Esophagus (tissue), 2 donors: ENCODE measurements at regions not wholly inside any gene's neighbourhood (a gene's known extent, or its start where the extent isn't known, plus 50 kb on each side); places are given as distances from the start of the nearest gene placed in this dataset.

Experiments
- H3K27ac ChIP-seq, 2 donors: one replicate each; pipeline ENCODE4 v1.5.1; 2013; ENCODE audit warnings: low read depth in 2 of 2, mild to moderate bottlenecking in 2 of 2, inconsistent platforms in 1 of 2, low read length in 1 of 2, moderate library complexity in 1 of 2
- H3K27me3 ChIP-seq, 2 donors: one replicate each; pipeline ENCODE4 v1.6.1; 2013; ENCODE audit warnings: low read length in 2 of 2, control low read depth in 1 of 2, mild to moderate bottlenecking in 1 of 2; ENCODE audit not compliant: insufficient read depth in 2 of 2, control insufficient read depth in 1 of 2
- H3K36me3 ChIP-seq, 2 donors: one replicate each; pipeline ENCODE4 v1.6.1; 2013; ENCODE audit warnings: low read length in 1 of 2; ENCODE audit not compliant: control insufficient read depth in 2 of 2, insufficient read depth in 2 of 2
- H3K4me1 ChIP-seq, 2 donors: one replicate each; pipeline ENCODE4 v1.6.1; 2013; ENCODE audit warnings: low read length in 1 of 2; ENCODE audit not compliant: control insufficient read depth in 2 of 2, insufficient read depth in 2 of 2
- H3K4me3 ChIP-seq, 2 donors: one replicate each; pipeline ENCODE4 v1.5.1; 2013; ENCODE audit warnings: low read length in 2 of 2, mild to moderate bottlenecking in 2 of 2, low read depth in 1 of 2, moderate library complexity in 1 of 2
- H3K9me3 ChIP-seq, 2 donors: one replicate each; pipeline ENCODE4 v1.6.1; 2013; ENCODE audit warnings: mild to moderate bottlenecking in 2 of 2, low read depth in 1 of 2, low read length in 1 of 2, moderate library complexity in 1 of 2; ENCODE audit not compliant: control insufficient read depth in 2 of 2, insufficient read depth in 1 of 2
- WGBS, 2 donors: extraction: QIAGEN DNeasy Blood & Tissue Kit; methylation state at CpG; one replicate each; pipeline ENCODE4 v1.1.7; 2013; 5-methylcytosine and 5-hydroxymethylcytosine counted together
- donor health status: healthy with polysubstance abuse.
- donor health status: Bipolar disorder and iron deficiency.

GRCh38 chr16:73161977-73162376 is 114.0 kb upstream of the ZFHX3 start:
- H3K36me3 ChIP-seq: no peaks in the 10 kb centered on the region
- no peak overlapping the region for H3K4me3 ChIP-seq
- WGBS, 2 donors: 87 to 93% methylated on average over 4 of the region's 4 CpGs
- no peak overlapping the region for H3K27ac ChIP-seq
- H3K4me1 ChIP-seq: no peaks in the 10 kb centered on the region
- no peaks in the 10 kb centered on the region for H3K27me3 ChIP-seq
- H3K9me3 ChIP-seq: peaks cover 0 to 2% of the 10 kb centered on the region in 2 donors

GRCh38 chr16:73159296-73159695 is 111.4 kb upstream of the ZFHX3 start:
- Histone ChIP-seq H3K4me1 (no peaks in the 10 kb centered on the region), H3K9me3 (peaks cover 0 to 2% of the 10 kb centered on the region in 2 donors), H3K36me3 (no peaks in the 10 kb centered on the region), H3K4me3 (no peak overlapping the region), H3K27me3 (no peaks in the 10 kb centered on the region), H3K27ac (no peak overlapping the region)
- WGBS, 2 donors: 90 to 91% methylated on average over 5 of the region's 5 CpGs

GRCh38 chr16:73157861-73158260 is 109.9 kb upstream of the ZFHX3 start:
- Histone ChIP-seq H3K9me3 (peaks cover 0 to 2% of the 10 kb centered on the region in 2 donors), H3K4me1 (no peaks in the 10 kb centered on the region), H3K27ac (no peak overlapping the region), H3K36me3 (no peaks in the 10 kb centered on the region), H3K27me3 (no peaks in the 10 kb centered on the region), H3K4me3 (no peak overlapping the region)
- WGBS, 2 donors: 56 to 57% methylated on average over 3 of the region's 3 CpGs

GRCh38 chr16:73154063-73154870 is 106.3 kb upstream of the ZFHX3 start:
- Histone ChIP-seq H3K9me3 (peaks cover 0 to under 1% of the 10 kb centered on the region in 2 donors), H3K27ac (no peak overlapping the region), H3K27me3 (no peaks in the 10 kb centered on the region), H3K4me3 (no peak overlapping the region), H3K36me3 (no peaks in the 10 kb centered on the region), H3K4me1 (no peaks in the 10 kb centered on the region)
- 70 to 76% methylated on average over 10 of the region's 10 CpGs for WGBS, 2 donors

GRCh38 chr16:73152386-73153125 is 104.6 kb upstream of the ZFHX3 start:
- no peaks in the 10 kb centered on the region for H3K9me3 ChIP-seq
- H3K27ac ChIP-seq: no peak overlapping the region
- H3K27me3 ChIP-seq: no peaks in the 10 kb centered on the region

GRCh38 chr16:73151941-73152340 is 104.0 kb upstream of the ZFHX3 start:
- Histone ChIP-seq H3K27ac (no peak overlapping the region), H3K9me3 (no peaks in the 10 kb centered on the region), H3K4me1 (no peaks in the 10 kb centered on the region), H3K4me3 (no peak overlapping the region), H3K27me3 (no peaks in the 10 kb centered on the region), H3K36me3 (no peaks in the 10 kb centered on the region)
- whole genome bisulfite sequencing, 2 donors: 71 to 88% methylated on average over 6 of the region's 6 CpGs

More at GRCh38 chr16:73152386-73153125, 104.6 kb upstream of the ZFHX3 start:
- Histone ChIP-seq H3K4me3 (no peak overlapping the region), H3K4me1 (no peaks in the 10 kb centered on the region), H3K36me3 (no peaks in the 10 kb centered on the region)
- 36 to 44% methylated on average over 7 of the region's 7 CpGs for WGBS, 2 donors

- Histone ChIP-seq H3K36me3 (no peaks in the 10 kb centered on the region), H3K4me1 (no peaks in the 10 kb centered on the region), H3K27ac (no peak overlapping the region), H3K27me3 (no peaks in the 10 kb centered on the region), H3K9me3 (no peaks in the 10 kb centered on the region), H3K4me3 (no peak overlapping the region)
- 51 to 57% methylated on average over 5 of the region's 5 CpGs for WGBS, 2 donors
Measured at GRCh38 chr16:73151225-73151624, 103.3 kb upstream of the ZFHX3 start.

- 86% methylated on average over 4 of the region's 4 CpGs for WGBS, 2 donors
- H3K27me3 ChIP-seq: no peaks in the 10 kb centered on the region
Measured at GRCh38 chr16:73150786-73151185, 102.9 kb upstream of the ZFHX3 start.

GRCh38 chr16:73149334-73149733 is 101.4 kb upstream of the ZFHX3 start:
- Histone ChIP-seq H3K4me3 (no peak overlapping the region), H3K4me1 (no peaks in the 10 kb centered on the region), H3K36me3 (no peaks in the 10 kb centered on the region), H3K27me3 (no peaks in the 10 kb centered on the region), H3K27ac (no peak overlapping the region), H3K9me3 (no peaks in the 10 kb centered on the region)
- WGBS, 2 donors: 56 to 59% methylated on average over 7 of the region's 7 CpGs

More at GRCh38 chr16:73150786-73151185, 102.9 kb upstream of the ZFHX3 start:
- Histone ChIP-seq H3K4me1 (no peaks in the 10 kb centered on the region), H3K4me3 (no peak overlapping the region), H3K27ac (no peak overlapping the region), H3K9me3 (no peaks in the 10 kb centered on the region), H3K36me3 (no peaks in the 10 kb centered on the region)
